ENCODE measurements at regions not wholly inside any gene's neighbourhood (a gene's known extent, or its start where the extent isn't known, plus 50 kb on each side); places are given as distances from the start of the nearest gene placed in this dataset.

DNA sequence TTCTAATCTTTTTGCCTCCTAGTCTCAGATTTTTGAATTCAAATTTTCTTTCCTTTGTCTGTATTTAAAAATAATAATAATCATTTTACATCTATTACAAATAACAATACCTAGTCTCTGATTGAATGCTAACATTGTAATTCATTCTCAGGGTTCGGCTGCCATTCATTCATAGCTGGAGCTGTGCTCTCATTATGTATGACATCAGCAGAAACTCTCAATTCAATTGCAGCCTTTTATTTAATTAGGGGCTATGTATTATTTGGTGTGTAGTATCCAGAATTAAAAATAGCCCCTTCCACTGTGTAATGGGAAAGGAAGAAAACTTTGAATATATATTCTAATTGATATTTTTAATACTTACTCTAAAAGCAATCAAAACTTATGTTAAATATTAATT is 270.4 kb upstream of the MDFIC2 start:
- Histone ChIP-seq H3K4me3 (no peak overlapping the region), H3K9me3 (no peaks in the 10 kb centered on the region), H3K36me3 (no peaks in the 10 kb centered on the region), H3K27me3 (no peaks in the 10 kb centered on the region)
- no peak for DNase-seq

DNA sequence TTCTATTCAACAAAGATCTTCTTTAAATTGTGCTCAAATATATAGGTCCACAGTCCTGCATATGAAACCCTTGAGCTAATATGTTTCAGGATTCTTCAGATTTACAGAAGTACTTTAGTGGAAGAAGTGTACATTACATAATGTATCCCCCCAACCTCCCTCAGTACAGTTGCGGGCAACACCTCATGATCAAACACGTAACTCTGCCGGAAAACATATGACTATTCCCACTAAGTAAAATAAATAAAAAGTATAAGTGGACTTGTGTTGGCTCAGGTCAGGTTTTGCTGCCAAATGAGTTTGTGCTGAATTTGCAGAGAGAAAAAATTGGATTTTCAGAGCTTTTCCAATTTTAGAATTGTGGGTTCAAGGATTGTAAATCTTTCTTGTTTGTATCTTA is 267.6 kb upstream of the MDFIC2 start:
- H3K4me3 ChIP-seq, result no peak overlapping the region
- no peaks in the 10 kb centered on the region for H3K36me3 ChIP-seq
- no peaks in the 10 kb centered on the region for H3K27me3 ChIP-seq
- no peaks in the 10 kb centered on the region for H3K9me3 ChIP-seq
- no peak for DNase-seq

GRCh38 chr3:70571696-70572095 is 259.3 kb upstream of the MDFIC2 start:
- Histone ChIP-seq H3K4me3 (no peak overlapping the region), H3K36me3 (no peaks in the 10 kb centered on the region), H3K27me3 (no peaks in the 10 kb centered on the region), H3K9me3 (no peaks in the 10 kb centered on the region)
- no peak for DNase-seq

DNA sequence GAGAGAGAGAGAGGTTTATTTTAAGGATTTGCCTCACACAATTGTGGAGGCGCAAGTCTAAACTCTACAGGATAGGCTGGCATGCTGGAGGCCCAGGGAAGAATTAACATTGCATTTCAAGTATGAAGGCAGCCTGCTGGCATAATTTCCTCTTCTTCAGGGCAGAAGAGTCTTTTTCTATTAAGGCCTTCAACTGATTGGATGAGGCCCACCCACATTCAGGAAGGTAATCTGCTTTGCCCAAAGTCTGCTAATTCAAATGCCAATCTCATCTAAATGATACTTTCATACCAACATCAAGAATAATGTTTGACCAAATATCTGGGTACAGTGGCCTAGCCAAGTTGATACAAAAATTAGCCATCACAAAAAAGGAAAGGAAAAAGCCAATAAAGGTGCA is 258.1 kb upstream of the MDFIC2 start:
- no peak overlapping the region for H3K4me3 ChIP-seq
- H3K9me3 ChIP-seq, result no peaks in the 10 kb centered on the region
- no peaks in the 10 kb centered on the region for H3K36me3 ChIP-seq
- no peaks in the 10 kb centered on the region for H3K27me3 ChIP-seq
- no peak for DNase-seq

DNA sequence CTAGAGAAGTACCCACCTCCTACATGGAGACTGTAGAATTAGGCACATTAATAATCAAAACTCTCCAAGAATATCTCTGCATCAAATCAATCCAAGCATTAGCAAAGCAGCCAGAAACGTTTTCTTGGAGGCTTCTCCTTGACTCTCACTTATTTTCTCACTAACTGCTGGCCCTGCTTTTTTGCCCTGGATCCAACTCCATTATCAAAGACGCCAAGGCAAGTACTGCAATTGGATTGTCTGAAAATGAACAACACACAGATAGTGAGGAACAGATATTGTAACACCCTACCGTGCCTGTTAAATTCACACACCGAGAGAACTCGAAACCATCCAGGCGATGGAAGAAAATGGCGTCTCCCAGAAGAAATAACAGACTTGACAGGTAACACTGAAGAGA is 256.2 kb upstream of the MDFIC2 start:
- no peaks in the 10 kb centered on the region for H3K36me3 ChIP-seq
- DNase-seq, result no peak
- H3K4me3 ChIP-seq, result no peak overlapping the region
- no peaks in the 10 kb centered on the region for H3K27me3 ChIP-seq
- H3K9me3 ChIP-seq, result no peaks in the 10 kb centered on the region

GRCh38 chr3:70565861-70566260 is 253.4 kb upstream of the MDFIC2 start:
- H3K36me3 ChIP-seq, result no peaks in the 10 kb centered on the region
- H3K9me3 ChIP-seq, result no peaks in the 10 kb centered on the region
- no peak overlapping the region for H3K4me3 ChIP-seq
- no peak for DNase-seq
- no peaks in the 10 kb centered on the region for H3K27me3 ChIP-seq

DNA sequence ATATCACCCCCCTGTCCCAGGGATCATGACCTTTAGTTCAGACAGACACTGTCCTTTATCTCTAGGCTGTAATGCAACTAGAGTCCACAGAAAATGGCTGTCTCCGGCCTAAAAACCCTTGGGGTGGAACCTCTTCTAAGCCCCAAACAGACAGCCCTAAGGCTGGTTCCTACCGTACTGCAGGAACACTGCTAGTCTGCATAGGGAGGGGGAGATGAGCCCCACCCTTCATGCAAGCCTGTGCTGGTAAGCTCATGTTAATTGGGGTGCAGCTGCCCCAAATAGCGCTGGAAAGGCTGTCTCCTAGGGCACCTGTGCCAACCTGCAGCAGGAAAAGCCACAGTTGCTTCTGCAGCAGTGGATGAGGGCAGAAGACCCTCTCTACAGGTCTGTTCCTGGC is 252.1 kb upstream of the MDFIC2 start:
- Histone ChIP-seq H3K4me3 (no peak overlapping the region), H3K36me3 (no peaks in the 10 kb centered on the region), H3K27me3 (no peaks in the 10 kb centered on the region), H3K9me3 (no peaks in the 10 kb centered on the region)
- DNase-seq, result no peak

DNA sequence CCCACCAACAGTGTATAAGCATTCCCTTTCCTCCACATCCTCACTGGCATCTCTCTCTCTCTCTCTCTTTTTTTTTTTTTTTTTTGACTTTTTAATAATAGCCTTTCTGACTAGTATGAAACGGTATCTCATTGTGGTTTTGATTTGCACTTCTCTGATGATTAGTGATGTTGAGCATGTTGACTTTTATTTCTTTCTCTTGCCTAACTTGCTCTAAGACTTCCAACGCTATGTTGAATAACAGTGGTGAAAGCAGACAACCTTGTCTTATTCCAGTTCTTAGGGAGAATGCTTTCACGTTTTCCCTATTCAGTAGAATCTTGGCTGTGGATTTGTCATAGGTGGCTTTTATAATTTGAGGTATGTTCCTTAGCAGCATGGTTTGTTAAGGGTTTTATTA is 249.4 kb upstream of the MDFIC2 start:
- H3K9me3 ChIP-seq, result no peaks in the 10 kb centered on the region
- DNase-seq, result no peak
- H3K27me3 ChIP-seq, result no peaks in the 10 kb centered on the region
- H3K36me3 ChIP-seq, result no peaks in the 10 kb centered on the region
- no peak overlapping the region for H3K4me3 ChIP-seq

DNA sequence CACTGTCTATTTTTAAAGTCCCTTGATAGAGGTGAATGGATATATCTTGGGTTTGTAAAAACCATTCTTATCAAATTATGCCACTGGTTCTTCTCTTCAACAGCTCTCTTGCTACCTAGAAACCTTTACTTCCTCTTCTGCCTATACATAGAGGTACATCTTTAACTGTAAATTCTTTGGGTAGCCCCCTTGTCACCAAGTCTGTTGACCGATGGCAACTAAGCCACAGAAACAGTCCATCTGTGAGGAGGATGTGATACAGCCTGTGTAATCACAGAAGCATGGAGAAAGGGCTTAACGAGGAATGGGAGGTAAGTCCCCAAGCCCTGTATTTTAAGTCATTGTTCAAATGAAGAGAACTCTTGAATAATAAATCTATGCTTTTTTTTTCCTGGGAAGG is 246.5 kb upstream of the MDFIC2 start:
- H3K36me3 ChIP-seq, result no peaks in the 10 kb centered on the region
- H3K9me3 ChIP-seq, result no peaks in the 10 kb centered on the region
- no peak for DNase-seq
- no peaks in the 10 kb centered on the region for H3K27me3 ChIP-seq
- no peak overlapping the region for H3K4me3 ChIP-seq

DNA sequence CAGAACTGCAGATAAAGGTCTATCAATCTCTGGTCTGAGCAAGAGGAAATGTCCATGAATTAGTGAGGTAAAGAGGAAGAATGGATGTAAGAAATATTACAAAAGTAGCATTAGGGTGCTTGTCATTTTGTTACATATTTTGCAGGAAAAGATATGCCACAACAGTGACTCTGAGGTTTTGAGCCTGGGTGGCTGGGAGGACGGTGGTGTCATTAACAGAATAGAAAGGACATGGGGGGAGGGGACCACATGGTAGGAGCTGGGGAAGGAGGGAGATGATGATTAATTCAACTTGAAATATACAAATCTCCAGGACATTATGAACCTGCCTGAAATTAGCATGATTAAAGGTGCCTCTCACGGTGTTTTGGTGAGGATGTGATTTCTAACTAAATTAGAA is 245.5 kb upstream of the MDFIC2 start:
- H3K4me3 ChIP-seq, result no peak overlapping the region
- no peaks in the 10 kb centered on the region for H3K36me3 ChIP-seq
- DNase-seq, result no peak
- no peaks in the 10 kb centered on the region for H3K27me3 ChIP-seq
- no peaks in the 10 kb centered on the region for H3K9me3 ChIP-seq

- Histone ChIP-seq H3K4me3 (no peak overlapping the region), H3K27me3 (no peaks in the 10 kb centered on the region), H3K36me3 (no peaks in the 10 kb centered on the region), H3K9me3 (no peaks in the 10 kb centered on the region)
- peak; percentile 12 for DNase-seq
Observed at GRCh38 chr3:70556056-70556455, 243.6 kb upstream of the MDFIC2 start.

DNA sequence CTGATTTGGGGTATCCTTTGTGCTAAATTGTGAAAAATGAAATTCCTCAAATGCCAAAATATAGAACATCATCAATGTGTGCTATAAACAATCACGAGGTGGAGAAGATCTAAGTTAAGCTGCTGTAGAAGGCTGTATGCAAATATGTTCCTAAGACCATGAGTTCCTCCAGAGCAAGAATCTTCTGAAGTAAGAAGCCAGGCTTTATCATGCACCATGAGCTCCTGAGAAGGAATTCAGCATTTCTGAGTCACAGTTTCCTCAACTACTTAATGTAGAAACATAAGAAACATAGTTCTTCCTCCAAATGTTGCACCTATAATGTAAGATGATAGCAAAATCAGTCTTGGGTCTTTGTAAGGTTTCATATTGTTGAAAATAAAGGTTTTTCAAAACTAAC is 241.7 kb upstream of the MDFIC2 start:
- no peaks in the 10 kb centered on the region for H3K27me3 ChIP-seq
- H3K36me3 ChIP-seq, result no peaks in the 10 kb centered on the region
- DNase-seq, result no peak
- no peaks in the 10 kb centered on the region for H3K9me3 ChIP-seq
- no peak overlapping the region for H3K4me3 ChIP-seq

GRCh38 chr3:70550723-70551319 is 238.4 kb upstream of the MDFIC2 start:
- H3K36me3 ChIP-seq, result no peaks in the 10 kb centered on the region
- no peak overlapping the region for H3K4me3 ChIP-seq
- peak; percentile 6 for DNase-seq
- H3K9me3 ChIP-seq, result no peaks in the 10 kb centered on the region
- H3K27me3 ChIP-seq, result no peaks in the 10 kb centered on the region

GRCh38 chr3:70546679-70547078 is 234.2 kb upstream of the MDFIC2 start:
- Histone ChIP-seq H3K27me3 (no peaks in the 10 kb centered on the region), H3K4me3 (no peak overlapping the region), H3K36me3 (no peaks in the 10 kb centered on the region), H3K9me3 (no peaks in the 10 kb centered on the region)
- no peak for DNase-seq

DNA sequence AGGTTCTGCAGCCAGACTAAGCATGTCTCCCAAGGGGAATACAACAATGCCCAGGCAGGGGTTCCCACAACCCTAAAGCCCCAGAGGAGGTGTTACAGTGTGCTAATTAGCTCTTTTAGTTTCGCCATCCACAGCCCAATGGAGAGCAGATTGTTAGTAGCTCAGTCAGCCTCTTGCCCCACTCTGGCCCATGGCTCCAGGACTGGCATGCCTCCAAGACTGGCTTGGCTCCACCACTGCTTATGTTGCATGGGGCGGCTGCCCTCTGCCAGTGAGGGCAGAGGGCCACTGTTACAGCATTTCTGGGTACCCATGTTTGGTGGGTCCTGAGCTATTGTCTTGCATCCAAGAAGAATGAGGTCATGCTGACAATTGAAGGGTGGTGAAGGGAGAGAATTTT is 231.1 kb upstream of the MDFIC2 start:
- Histone ChIP-seq H3K27me3 (no peaks in the 10 kb centered on the region), H3K4me3 (no peak overlapping the region), H3K9me3 (no peaks in the 10 kb centered on the region), H3K36me3 (no peaks in the 10 kb centered on the region)
- peak; percentile 4 for DNase-seq

DNA sequence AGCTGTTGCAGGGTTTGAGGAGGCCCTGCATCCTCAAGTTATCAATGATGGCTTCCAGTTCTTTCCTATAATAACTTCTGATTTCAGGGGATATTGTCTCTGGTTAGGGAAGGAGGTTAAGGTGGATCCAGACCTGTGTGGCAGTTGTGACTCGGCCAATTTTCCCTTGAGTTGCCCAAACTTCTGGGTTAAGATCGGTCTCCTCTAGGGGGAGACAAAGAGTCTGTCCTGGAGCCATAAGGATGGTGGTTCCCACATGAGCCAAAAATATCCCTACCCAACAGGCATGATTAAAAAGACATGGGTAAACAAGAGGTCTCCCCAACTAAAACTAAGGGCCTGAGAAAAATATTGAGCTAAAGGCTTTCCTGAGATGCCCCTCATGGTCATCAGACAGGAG is 227.5 kb upstream of the MDFIC2 start:
- H3K27me3 ChIP-seq, result no peaks in the 10 kb centered on the region
- H3K36me3 ChIP-seq, result no peaks in the 10 kb centered on the region
- H3K4me3 ChIP-seq, result no peak overlapping the region
- H3K9me3 ChIP-seq, result no peaks in the 10 kb centered on the region
- no peak for DNase-seq

DNA sequence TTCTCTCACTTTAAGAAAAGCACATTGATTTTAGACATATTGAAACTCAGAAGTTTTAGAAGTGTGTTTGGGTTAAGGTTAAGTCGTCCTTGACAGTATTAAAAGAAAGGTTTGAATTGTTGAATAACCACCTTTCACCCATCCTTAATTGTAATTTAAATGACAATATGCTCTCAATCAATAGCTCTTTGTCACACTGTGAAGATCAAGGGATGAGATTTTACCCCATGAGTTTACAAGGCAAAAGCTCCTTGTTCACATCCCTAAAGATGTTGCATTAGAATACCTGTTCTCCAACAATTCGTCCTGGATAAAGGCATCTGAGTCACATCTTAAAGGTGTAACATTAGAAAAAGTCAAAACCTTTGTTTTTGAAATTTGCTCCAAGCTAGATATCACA is 220.4 kb upstream of the MDFIC2 start:
- no peaks in the 10 kb centered on the region for H3K36me3 ChIP-seq
- no peaks in the 10 kb centered on the region for H3K27me3 ChIP-seq
- no peak for DNase-seq
- H3K9me3 ChIP-seq, result no peaks in the 10 kb centered on the region
- no peak overlapping the region for H3K4me3 ChIP-seq

- Histone ChIP-seq H3K27me3 (no peaks in the 10 kb centered on the region), H3K9me3 (no peaks in the 10 kb centered on the region), H3K36me3 (no peaks in the 10 kb centered on the region), H3K4me3 (no peak overlapping the region)
- no peak for DNase-seq
Observed at GRCh38 chr3:70531838-70532489, 219.5 kb upstream of the MDFIC2 start.
